ENCODE measurements at regions not wholly inside any gene's neighbourhood (a gene's known extent, or its start where the extent isn't known, plus 50 kb on each side); places are given as distances from the start of the nearest gene placed in this dataset.
"Not testable (repeated sequence)": the region's sequence is repeated elsewhere in the genome, so short reads cannot be mapped to it uniquely, and the experiment has no call there.

GRCh38 chr1:164021813-164022212 lies 537.2 kb upstream of the PBX1 start:
- no peak for DNase-seq

GRCh38 chr1:164033782-164034181 lies 525.2 kb upstream of the PBX1 start:
- no peak for DNase-seq

GRCh38 chr1:164040754-164041153 lies 518.2 kb upstream of the PBX1 start:
- no peak for DNase-seq

- no peak for DNase-seq
Observed at GRCh38 chr1:164051782-164052181, 507.2 kb upstream of the PBX1 start.

- DNase-seq: no peak
Observed at GRCh38 chr1:164054331-164054730, 504.7 kb upstream of the PBX1 start.

GRCh38 chr1:164058198-164058597 lies 500.8 kb upstream of the PBX1 start:
- no peak for DNase-seq

GRCh38 chr1:164061528-164061927 lies 497.5 kb upstream of the PBX1 start:
- no peak for DNase-seq

GRCh38 chr1:164064501-164064900 lies 494.5 kb upstream of the PBX1 start:
- DNase-seq: no peak

- DNase-seq: no peak
Observed at GRCh38 chr1:164071288-164071687, 487.7 kb upstream of the PBX1 start.

- DNase-seq: no peak
Observed at GRCh38 chr1:164086832-164087231, 472.2 kb upstream of the PBX1 start.

GRCh38 chr1:164087906-164088453 lies 471.0 kb upstream of the PBX1 start:
- no peak for DNase-seq

- DNase-seq: no peak
Observed at GRCh38 chr1:164092603-164093353, 466.2 kb upstream of the PBX1 start.

GRCh38 chr1:164093543-164093942 lies 465.4 kb upstream of the PBX1 start:
- no peak for DNase-seq

- DNase-seq: no peak
Observed at GRCh38 chr1:164101802-164102201, 457.2 kb upstream of the PBX1 start.

- no peak for DNase-seq
Observed at GRCh38 chr1:164131949-164132348, 427.0 kb upstream of the PBX1 start.

GRCh38 chr1:164137273-164137925 lies 421.6 kb upstream of the PBX1 start:
- no peak for DNase-seq

- no peak for DNase-seq
Observed at GRCh38 chr1:164141797-164142196, 417.2 kb upstream of the PBX1 start.

- no peak for DNase-seq
Observed at GRCh38 chr1:164154622-164155021, 404.4 kb upstream of the PBX1 start.

GRCh38 chr1:164155347-164155746 lies 403.6 kb upstream of the PBX1 start:
- DNase-seq: no peak

- DNase-seq: no peak
Observed at GRCh38 chr1:164163289-164163849, 395.6 kb upstream of the PBX1 start.

GRCh38 chr1:164165466-164165865 lies 393.5 kb upstream of the PBX1 start:
- DNase-seq: no peak

GRCh38 chr1:164166454-164166853 lies 392.5 kb upstream of the PBX1 start:
- not testable (repeated sequence) for DNase-seq

GRCh38 chr1:164177118-164177517 lies 381.9 kb upstream of the PBX1 start:
- no peak for DNase-seq

- DNase-seq: no peak
Observed at GRCh38 chr1:164180824-164181223, 378.2 kb upstream of the PBX1 start.

All from left hindlimb (tissue), 1 donor.